ENCODE measurements at regions not wholly inside any gene's neighbourhood (a gene's known extent, or its start where the extent isn't known, plus 50 kb on each side); places are given as distances from the start of the nearest gene placed in this dataset.

GRCh38 chrX:452598-452997 is 65.9 kb upstream of the PPP2R3B start:
- TF ChIP-seq CTCF (IDR thresholded peaks at IDR 0.05), result no peak
- no peak for TF ChIP-seq POLR2A (IDR thresholded peaks at IDR 0.05)
- no peak for TF ChIP-seq POLR2AphosphoS5 (IDR thresholded peaks at IDR 0.05)
- TF ChIP-seq EP300 (IDR thresholded peaks at IDR 0.05), result no peak

Measured in upper lobe of left lung (tissue), 4 donors.